ENCODE measurements at regions not wholly inside any gene's neighbourhood (a gene's known extent, or its start where the extent isn't known, plus 50 kb on each side); places are given as distances from the start of the nearest gene placed in this dataset.

DNA sequence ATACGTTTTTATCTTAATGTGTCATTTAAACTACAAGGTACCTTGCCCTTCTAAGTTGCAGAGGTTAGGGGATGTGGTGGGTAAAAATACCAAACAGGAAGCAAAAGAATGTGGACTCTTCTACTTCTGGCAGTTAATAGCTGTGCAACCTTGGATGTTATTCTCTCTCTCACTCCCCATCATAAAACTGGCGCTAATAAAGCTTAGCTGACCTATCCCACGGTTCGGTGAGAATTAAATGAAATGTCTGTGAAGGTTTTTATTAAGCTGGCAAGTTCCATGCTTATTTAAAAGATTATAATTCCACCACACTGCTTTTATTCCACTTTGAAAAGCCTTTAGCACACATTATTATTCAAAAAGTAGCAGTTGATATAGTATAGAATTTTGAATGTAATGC is 127.8 kb upstream of the SLC22A23 start:
- no peak for DNase-seq

DNA sequence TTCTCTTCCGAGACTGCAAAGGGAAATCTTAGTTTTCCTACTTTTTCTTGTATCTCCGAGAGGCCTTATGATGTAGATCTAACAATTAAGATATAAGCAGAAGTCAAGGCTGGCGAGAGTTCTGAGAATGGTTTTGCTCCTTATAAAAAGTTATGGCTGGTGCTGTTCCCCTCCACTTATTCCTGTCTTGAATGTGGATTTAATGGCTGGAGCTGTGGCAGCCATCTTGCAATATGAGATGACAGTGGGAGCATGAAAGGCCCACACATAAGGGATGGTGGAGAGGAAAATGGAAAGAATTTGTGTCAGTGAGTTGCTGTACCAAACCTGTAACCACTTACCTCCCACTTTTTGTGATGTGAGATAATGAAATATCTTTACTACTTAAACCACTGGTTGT is 124.6 kb upstream of the SLC22A23 start:
- no peak for DNase-seq

GRCh38 chr6:3579652-3580175 is 122.9 kb upstream of the SLC22A23 start:
- DNase-seq = no peak

GRCh38 chr6:3578981-3579380 is 122.1 kb upstream of the SLC22A23 start:
- no peak for DNase-seq

DNA sequence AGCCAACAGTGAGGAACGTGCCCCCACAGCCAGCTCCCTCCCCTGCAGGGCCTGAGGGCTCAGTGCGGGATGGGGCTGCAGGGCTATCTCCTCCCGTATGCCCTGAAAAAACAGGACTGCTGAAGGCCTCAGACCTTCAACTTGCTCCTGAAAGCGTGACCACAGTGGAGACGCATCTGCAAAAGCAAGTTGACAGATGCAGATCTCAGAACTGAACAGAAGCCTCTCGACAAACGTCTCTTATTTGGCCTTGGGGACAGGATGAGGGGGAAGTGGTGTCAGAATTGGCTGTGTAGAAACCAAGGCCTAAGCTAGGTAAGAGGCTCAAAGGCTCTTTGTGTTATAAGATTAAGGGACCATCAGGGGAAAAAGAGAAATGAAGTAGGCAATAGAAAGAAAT is 120.7 kb upstream of the SLC22A23 start:
- no peak for DNase-seq

DNA sequence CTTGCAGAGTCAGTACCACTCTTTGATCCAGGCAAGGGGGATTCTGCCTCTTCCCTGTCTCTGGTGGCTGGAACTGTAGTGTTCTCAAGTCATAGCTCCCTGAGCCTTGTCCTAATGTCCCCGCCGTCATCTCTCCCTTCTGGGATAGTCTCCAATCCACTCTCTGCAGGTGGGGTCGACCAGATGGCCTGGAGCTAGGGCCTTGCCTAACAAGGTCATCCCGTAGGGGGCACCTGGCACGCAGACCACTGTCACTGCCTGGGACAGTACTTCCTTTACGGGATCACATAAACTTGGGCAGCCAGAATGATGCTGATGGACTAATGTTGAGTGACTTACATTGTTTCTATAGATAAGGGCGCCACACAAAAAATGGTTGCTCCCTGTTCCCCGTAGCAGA is 118.9 kb upstream of the SLC22A23 start:
- DNase-seq = no peak

- DNase-seq = no peak
Observed at GRCh38 chr6:3575166-3575565, 118.3 kb upstream of the SLC22A23 start.

DNA sequence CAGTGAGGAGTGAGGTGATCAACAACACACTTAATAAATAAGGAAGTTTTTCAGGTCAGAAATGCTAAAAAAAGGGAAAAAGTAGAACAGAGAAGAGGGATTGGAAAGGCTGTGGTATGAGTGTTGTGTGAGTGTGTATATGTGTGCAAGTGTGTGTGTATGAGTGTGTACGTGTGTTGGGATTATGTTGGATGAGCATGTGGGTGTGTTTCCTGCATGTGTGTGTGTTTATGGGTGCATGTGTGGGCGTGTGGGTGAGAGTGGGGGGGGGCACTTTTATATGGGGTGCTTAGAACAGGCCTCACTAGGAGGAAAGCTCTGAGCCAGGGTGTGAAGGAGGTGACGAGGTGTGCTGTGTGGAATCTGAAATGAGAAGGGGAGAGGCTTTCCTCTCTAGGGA is 116.8 kb upstream of the SLC22A23 start:
- DNase-seq = no peak

DNA sequence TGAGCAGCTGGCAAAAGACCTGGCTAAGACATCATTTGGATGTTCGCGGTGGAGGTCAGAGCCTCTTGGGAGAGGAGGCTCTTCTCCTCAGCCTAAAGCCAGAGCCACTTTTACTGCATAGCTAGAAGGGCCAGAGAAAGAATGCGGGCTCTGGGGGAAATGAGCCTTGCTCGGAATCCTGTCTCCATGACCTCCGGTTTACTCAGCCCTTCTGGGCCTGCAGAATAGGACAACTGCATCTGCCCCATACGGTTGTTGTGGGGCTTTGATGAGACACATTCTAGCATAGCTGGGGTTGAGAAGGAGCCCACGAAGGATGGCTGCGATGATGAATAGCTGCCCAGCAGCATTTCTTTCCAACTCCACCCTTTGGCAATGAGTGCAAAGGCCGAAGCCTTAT is 115.0 kb upstream of the SLC22A23 start:
- no peak for DNase-seq

DNA sequence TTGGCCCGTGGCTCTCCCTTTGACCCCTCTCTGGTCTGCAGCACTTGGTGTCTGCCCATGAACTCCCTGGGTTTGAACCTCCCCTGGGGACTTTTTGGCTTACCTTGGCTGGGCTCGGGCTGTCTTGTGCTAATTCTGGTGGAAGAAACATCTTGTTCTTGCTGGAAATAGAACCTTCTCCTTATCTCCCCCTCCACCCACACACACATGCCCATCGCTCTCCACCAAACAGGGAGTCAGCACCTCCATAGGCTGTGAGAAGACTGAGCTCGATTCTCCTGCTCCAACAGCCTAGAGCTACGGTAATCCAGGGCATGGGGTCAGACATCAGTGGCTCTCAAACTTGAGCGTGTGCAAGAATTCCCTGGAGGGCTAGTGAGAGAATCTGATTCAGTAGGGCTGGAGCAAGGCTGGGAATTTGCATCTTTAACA is 114.4 kb upstream of the SLC22A23 start:
- DNase-seq = no peak

- no peak for DNase-seq
Observed at GRCh38 chr6:3569816-3570215, 113.0 kb upstream of the SLC22A23 start.

DNA sequence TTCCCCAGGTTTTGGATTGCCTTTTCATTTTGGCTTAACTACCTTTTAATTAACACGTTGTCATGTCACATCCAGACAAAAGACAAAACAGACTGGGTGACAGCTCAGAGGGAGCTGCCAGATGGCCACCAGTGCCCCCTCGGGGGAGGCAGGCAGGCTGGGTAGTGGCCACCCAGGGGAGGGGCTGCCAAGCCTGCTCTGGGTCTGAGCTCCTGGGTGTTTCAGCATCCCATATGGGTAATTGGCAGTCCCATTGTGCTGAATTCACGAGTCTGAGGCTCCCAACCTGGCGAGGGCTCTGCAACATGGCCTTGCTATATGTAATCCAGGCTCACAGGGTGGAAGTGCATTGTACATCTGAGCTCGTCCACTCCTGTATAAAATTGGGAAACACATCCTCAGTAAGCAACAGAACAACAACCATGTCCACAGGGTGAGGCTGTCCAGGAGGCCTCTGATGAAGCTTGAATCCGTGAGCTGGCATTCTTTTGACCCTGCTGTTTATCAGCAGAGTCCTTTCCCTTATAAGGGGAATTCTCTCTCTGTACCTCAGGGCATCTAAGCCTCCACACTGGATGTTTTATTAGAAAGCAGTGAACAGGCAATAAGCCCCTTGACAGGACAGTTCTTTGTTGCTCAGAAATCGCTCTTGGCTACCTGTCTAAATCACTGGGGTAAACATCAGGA is 111.7 kb upstream of the SLC22A23 start:
- no peak for DNase-seq

GRCh38 chr6:3566812-3567211 is 110.0 kb upstream of the SLC22A23 start:
- DNase-seq = no peak

DNA sequence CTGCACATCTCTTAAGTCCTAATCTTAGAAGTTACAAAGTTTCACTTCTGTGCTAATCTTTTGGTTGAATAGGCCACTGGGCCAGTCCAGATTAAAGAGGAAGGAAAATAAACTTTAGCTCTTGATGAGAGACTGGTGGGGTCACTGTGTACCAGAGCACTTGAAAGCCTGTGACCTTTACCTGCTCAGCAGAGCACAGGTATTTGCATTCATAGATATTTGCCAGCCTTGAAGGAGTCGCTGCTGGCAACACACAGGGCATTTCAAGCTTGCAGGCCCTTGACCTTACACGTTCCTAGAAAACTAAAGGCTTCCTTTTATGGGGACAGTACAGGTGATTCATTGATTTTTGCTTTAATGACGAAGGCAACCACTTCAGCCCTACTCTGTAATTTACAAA is 108.4 kb upstream of the SLC22A23 start:
- DNase-seq = no peak

GRCh38 chr6:3561725-3562124 is 104.9 kb upstream of the SLC22A23 start:
- DNase-seq = no peak

DNA sequence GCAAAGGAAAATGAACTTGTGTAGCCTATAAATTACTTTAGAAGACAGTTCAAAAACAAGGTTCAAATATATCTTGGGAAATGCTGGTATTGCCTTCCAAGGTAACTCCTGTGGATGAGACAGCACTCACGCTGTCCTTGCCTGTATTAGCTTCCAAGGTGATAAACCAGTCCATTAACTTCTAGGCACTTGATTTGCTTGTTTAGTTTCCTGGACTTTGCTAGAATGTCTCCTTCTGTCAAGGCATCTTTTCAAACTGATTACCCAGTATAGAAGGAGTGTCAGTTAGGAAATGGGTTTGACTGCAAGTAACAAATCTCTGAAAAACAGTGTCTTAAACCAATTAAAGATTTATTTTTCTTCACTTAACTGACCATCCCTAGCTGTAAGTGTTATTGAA is 103.4 kb upstream of the SLC22A23 start:
- DNase-seq = no peak

- no peak for DNase-seq
Observed at GRCh38 chr6:3559561-3559960, 102.7 kb upstream of the SLC22A23 start.

GRCh38 chr6:3557336-3557735 is 100.5 kb upstream of the SLC22A23 start:
- DNase-seq = no peak

DNA sequence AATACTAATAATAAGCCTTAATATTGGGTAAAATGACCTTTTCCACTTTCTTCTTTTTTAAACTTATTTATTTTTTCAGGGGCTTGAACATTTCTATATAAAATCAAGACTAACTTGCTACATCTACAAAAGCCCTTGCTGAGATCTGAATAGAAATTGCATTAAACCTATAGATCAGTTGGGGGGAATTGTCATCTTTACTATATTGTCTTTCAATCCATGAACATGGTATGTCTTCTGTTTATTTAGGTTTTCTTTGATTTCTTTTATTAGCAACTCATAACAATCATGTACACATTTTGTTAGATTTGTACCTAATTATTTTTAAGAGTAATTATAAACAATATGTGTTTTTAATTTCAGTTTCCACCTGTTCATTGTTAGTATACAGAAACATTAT is 96.4 kb upstream of the SLC22A23 start:
- no peak for DNase-seq

DNA sequence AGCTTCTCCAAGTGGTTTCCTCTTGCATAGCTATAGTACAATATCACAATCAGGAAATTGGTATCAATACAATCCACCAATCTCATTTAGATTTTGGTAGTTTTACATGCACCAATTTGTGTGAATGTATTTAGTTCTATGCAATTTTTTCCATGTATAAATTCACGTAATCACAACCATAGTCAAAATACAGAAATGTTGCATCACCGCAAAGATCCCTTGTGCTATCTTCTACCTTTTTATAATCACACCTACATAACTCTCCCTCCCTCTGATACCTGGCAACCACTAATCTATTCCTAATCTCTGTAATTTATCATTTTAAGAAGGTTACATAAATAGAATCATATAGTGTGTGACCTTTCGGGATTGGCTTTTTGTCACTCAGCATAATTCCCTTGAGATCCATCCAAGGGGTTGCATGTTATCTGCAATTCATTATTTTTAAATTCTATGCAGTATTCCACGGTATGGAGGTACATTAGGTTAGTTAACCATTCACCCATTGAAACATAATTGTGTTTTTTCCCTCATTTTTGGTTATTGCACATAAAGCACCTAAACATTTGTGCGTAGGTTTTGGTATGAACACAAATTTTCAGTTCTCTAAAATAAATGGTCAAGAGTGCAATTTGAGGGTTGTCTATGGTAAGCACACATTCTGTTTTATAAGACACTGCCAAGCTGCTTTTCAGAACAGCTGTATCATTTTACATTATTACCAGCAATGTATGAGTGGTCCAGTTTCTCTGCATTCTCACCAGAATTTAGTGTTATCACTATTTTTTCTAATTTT is 95.1 kb upstream of the SLC22A23 start:
- DNase-seq = no peak

DNA sequence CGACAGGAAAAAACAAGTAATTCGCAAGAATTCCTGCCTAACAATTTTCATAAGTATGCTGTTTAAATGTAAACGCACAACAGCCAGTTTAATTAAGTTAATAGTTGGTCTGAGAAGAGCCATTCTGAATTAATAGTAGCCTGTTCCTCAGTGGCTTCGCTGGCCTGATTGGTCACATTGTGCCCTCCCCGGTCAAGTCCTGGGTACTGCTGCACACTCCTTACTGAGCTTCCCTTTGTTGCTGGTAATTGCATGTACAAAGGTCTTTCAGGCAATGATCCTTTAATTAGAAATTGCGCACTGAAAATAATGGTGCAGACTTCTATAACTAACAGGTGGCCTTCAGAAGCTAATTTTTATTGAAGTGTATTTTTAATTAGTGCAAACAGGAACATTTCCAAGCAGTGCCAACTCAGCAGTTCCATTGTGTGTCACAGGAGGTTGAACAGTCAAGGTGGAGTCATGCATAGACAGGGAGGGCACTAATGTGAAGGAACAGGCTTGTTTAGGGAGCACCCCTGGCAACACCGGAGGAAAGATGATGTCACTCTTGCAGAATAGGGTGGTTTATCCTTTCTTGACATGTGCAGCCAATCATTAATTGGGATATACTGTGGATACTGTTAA is 92.6 kb upstream of the SLC22A23 start:
- DNase-seq = peak; percentile 87

DNA sequence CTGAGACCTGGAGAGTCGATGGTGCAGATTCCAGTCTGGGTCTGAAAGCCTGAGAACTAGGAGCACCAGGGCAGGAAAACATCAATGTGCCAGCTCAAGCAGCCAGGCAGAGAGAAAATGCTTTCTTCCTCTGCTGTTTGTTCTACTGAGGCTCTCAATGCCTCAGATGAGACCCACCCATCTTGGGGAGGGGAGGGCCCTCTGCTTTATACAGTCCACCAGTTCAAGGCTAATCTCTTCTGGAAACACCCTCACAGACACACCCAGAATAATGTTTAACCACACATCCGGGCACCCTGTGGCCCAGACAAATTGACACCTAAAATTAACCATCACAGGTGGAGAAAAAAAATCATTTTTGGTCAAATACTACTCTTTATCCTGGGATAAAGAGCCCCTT is 89.3 kb upstream of the SLC22A23 start:
- no peak for DNase-seq

DNA sequence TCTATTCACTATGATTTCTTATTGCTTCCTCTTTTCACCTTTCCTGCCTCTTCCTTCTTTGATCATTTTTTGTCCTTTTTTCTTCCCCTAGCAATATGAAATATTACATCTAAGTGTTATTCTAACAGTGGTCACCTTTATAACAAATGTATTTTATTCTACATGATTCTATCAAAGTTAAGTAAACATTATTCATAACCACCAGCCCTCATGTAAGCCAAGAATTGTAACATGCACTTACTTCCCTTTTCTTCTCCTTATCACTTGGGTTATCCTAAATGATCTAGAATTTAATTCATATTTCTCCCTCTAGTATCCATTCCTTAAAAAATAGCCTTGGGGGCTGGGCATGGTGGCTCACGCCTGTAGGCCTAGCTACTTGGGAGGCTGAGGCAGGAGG is 88.3 kb upstream of the SLC22A23 start:
- no peak for DNase-seq

DNA sequence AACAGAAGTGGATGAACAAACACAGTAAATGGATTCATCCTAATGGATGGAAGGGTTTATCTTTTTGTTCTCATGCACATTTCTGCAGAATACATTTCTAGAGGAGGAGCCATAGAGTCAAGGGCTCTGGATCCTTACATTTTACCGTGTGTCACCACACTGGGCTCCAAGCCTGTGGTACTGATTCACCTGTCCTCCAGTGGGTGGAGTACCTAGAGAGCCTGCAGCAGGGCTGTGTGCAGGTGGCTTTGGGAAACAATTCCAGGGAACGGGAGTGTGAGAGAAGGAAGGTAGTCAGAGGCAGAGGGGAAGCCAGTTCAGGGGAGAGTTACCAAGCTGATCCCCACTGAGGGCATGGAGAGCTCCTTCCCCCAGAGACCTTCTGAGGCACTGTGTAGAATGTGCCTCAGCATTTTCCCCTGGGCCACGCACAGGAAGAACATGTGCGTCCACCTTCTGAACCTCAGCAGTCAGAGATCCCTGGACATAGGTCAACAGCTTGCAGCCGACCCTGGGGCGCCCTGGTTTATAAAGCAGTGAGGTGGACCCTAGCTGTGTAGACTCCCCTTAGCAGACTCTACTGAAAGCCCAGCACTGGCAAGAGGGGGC is 85.3 kb upstream of the SLC22A23 start:
- no peak for DNase-seq

Data from NCI-H1417 treated with DMSO at 0.1 percent for 48 hours (cell line).